Glutamatergic neuron (in vitro differentiated cells): ENCODE measurements at regions not wholly inside any gene's neighbourhood (a gene's known extent, or its start where the extent isn't known, plus 50 kb on each side); places are given as distances from the start of the nearest gene placed in this dataset.

Source experiments
- DNase-seq: peaks from one replicate; pipeline ENCODE4 v3.0.0; 2022
- H3K27ac Mint-ChIP-seq: one replicate; pipeline ENCODE4 v1.8.0; 2020; ENCODE audit warnings: mild to moderate bottlenecking, mixed read lengths, inconsistent platforms; ENCODE audit not compliant: unreplicated experiment
- H3K27me3 Mint-ChIP-seq: one replicate; pipeline ENCODE4 v1.8.0; 2020; ENCODE audit warnings: mild to moderate bottlenecking, moderate library complexity, mixed read lengths, inconsistent platforms; ENCODE audit not compliant: unreplicated experiment
- H3K36me3 Mint-ChIP-seq: one replicate; pipeline ENCODE4 v1.8.0; 2020; ENCODE audit warnings: mild to moderate bottlenecking, mixed read lengths, inconsistent platforms; ENCODE audit not compliant: unreplicated experiment
- H3K4me1 Mint-ChIP-seq: one replicate; pipeline ENCODE4 v1.8.0; 2020; ENCODE audit warnings: mild to moderate bottlenecking, low read depth, mixed read lengths, inconsistent platforms; ENCODE audit not compliant: unreplicated experiment
- H3K4me3 Mint-ChIP-seq: one replicate; pipeline ENCODE4 v1.8.0; 2020; ENCODE audit warnings: mild to moderate bottlenecking, mixed read lengths, inconsistent platforms; ENCODE audit not compliant: unreplicated experiment
- H3K9me3 Mint-ChIP-seq: one replicate; pipeline ENCODE4 v1.8.0; 2020; ENCODE audit warnings: mild to moderate bottlenecking, moderate library complexity, mixed read lengths, inconsistent platforms; ENCODE audit not compliant: unreplicated experiment
- TF ChIP-seq, protein P1 (sequence below): fragments of 200-600 bp; sonication (generic); IDR thresholded peaks from one replicate; pipeline ENCODE4 v1.5.0; 2021; ENCODE audit not compliant: partially characterized antibody, unreplicated experiment

DNA sequence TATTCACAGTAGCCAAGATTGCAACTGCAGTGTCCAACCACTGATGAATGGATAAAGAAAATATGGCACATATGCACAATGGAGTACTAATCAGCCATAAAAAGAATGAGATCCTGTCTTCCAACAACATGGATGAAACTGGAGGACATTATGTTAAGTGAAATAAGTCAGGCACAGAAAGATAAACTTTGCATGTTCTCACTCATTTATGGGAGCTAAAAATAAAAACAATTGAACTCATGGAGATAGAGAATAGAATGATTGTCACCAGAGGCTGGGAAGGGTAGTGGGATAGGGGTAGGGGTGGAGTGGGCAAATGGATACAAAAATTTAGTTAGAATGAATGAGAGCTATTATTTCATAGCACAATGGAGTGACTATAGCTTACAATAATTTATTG is 305.5 kb upstream of the ETAA1 start:
- Mint-ChIP-seq H3K27ac (no peak overlapping the region), H3K27me3 (no peaks in the 10 kb centered on the region), H3K4me1 (no peaks in the 10 kb centered on the region), H3K36me3 (no peaks in the 10 kb centered on the region), H3K9me3 (no peaks in the 10 kb centered on the region), H3K4me3 (no peak overlapping the region)
- DNase-seq: no peak
- TF ChIP-seq, protein P1, sequence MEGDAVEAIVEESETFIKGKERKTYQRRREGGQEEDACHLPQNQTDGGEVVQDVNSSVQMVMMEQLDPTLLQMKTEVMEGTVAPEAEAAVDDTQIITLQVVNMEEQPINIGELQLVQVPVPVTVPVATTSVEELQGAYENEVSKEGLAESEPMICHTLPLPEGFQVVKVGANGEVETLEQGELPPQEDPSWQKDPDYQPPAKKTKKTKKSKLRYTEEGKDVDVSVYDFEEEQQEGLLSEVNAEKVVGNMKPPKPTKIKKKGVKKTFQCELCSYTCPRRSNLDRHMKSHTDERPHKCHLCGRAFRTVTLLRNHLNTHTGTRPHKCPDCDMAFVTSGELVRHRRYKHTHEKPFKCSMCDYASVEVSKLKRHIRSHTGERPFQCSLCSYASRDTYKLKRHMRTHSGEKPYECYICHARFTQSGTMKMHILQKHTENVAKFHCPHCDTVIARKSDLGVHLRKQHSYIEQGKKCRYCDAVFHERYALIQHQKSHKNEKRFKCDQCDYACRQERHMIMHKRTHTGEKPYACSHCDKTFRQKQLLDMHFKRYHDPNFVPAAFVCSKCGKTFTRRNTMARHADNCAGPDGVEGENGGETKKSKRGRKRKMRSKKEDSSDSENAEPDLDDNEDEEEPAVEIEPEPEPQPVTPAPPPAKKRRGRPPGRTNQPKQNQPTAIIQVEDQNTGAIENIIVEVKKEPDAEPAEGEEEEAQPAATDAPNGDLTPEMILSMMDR: no peak

DNA sequence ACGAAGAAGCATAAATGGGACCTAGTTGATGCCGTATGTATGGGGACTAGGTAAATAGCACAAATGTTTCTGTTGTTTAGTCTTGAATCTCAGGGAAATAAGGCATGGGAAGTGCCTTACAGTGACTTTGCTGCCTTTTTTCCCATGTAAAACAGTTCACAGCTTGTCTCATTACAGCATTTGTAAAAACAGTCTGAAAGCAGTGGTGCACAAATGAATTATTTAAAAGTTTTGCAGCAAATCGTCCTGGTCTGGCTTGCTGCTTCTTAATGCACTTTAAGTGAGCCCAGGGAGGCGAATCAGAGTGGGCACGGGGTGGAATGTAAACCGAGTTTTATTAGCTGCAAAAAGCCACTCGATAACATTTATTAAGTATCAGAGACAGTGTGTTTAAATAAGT is 302.0 kb upstream of the ETAA1 start:
- Mint-ChIP-seq H3K4me3 (no peak overlapping the region), H3K9me3 (no peaks in the 10 kb centered on the region), H3K36me3 (no peaks in the 10 kb centered on the region), H3K4me1 (no peaks in the 10 kb centered on the region), H3K27me3 (no peaks in the 10 kb centered on the region), H3K27ac (no peak overlapping the region)
- DNase-seq: no peak
- TF ChIP-seq, protein P1: no peak

- no peaks in the 10 kb centered on the region for H3K4me1 Mint-ChIP-seq
- H3K4me3 Mint-ChIP-seq: no peak overlapping the region
- DNase-seq: no peak
- no peaks in the 10 kb centered on the region for H3K9me3 Mint-ChIP-seq
- no peaks in the 10 kb centered on the region for H3K36me3 Mint-ChIP-seq
- no peaks in the 10 kb centered on the region for H3K27me3 Mint-ChIP-seq
- TF ChIP-seq, protein P1: no peak
- H3K27ac Mint-ChIP-seq: no peak overlapping the region
Measured at GRCh38 chr2:67096886-67097285, 300.2 kb upstream of the ETAA1 start.

GRCh38 chr2:67103157-67103556 is 294.0 kb upstream of the ETAA1 start:
- H3K27me3 Mint-ChIP-seq: no peaks in the 10 kb centered on the region
- H3K4me3 Mint-ChIP-seq: no peak overlapping the region
- peaks cover 3% of the 10 kb centered on the region for H3K9me3 Mint-ChIP-seq
- TF ChIP-seq, protein P1: no peak
- no peaks in the 10 kb centered on the region for H3K4me1 Mint-ChIP-seq
- no peaks in the 10 kb centered on the region for H3K36me3 Mint-ChIP-seq
- DNase-seq: no peak
- no peak overlapping the region for H3K27ac Mint-ChIP-seq

GRCh38 chr2:67108231-67108630 is 288.9 kb upstream of the ETAA1 start:
- Mint-ChIP-seq H3K27me3 (no peaks in the 10 kb centered on the region), H3K4me1 (no peaks in the 10 kb centered on the region), H3K27ac (no peak overlapping the region), H3K9me3 (peaks cover 3% of the 10 kb centered on the region), H3K4me3 (no peak overlapping the region), H3K36me3 (no peaks in the 10 kb centered on the region)
- TF ChIP-seq, protein P1: no peak
- no peak for DNase-seq
